NCI-H1694 treated with DMSO at 0.1 percent for 48 hours (cell line): ENCODE measurements at regions not wholly inside any gene's neighbourhood (a gene's known extent, or its start where the extent isn't known, plus 50 kb on each side); places are given as distances from the start of the nearest gene placed in this dataset.
A peak's percentile ranks its signal among the peaks of the same experiment; 100 is the strongest.
"Not testable (repeated sequence)": the region's sequence is repeated elsewhere in the genome, so short reads cannot be mapped to it uniquely, and the experiment has no call there.

Experiments used
- DNase-seq: peaks from one replicate; lab custom pipeline; 2025; lab: John Stamatoyannopoulos, UW

GRCh38 chr2:198913394-198914152 lies 544.2 kb downstream of the SATB2 start:
- no peak for DNase-seq

DNA sequence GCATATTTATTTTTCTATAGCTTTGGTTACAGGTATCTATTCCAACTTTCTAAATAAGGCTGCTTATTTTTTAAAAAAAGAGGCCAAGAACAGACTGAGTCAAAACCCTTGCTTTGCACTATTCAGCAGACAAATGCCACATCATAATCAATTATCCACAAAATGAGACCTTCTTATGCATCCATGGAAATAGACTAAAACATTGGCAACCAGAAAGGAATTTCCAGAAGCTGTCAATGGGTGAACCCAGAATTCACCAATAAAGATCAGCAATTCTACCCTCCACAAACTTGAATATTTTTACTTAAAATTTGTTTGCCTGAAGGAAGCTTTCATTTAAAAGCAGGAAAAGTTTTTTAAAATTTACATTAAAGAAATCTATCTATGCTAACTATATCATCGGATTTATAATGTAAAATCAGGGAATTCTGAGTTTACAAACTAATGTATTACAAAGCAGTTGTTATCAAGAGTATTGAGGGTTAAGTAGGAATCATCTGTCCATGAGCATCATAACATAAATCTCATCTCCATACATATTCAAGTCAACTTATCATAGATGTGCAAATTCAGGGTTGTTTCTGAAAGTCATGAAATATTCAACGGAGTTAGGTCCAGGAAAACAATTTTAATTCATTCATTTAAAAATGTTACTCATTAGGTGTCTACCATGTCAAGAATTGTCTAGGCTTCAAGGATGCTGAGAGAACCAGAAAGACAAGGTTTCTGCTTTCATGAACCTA lies 548.0 kb downstream of the SATB2 start:
- DNase-seq: no peak

GRCh38 chr2:198905881-198906612 lies 551.7 kb downstream of the SATB2 start:
- DNase-seq: no peak

DNA sequence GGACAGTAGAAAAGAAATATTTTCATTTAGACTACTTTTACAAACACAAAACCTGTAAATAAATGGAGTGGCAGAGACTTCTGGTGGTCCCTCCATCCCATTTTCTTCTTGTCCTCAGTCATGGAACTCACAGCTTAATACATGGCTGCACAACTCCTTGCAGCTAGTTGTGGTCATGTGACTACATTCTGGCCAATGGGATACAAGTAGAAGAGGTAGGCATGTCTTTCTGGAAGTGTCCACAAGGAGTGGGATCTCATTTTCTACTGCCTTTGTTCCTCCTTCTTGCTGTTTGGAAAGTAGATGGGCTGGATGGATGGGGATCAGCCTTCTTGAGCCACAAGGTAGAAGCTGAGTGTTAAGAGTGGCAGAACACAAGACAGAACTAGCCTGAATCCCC lies 555.8 kb downstream of the SATB2 start:
- no peak for DNase-seq

DNA sequence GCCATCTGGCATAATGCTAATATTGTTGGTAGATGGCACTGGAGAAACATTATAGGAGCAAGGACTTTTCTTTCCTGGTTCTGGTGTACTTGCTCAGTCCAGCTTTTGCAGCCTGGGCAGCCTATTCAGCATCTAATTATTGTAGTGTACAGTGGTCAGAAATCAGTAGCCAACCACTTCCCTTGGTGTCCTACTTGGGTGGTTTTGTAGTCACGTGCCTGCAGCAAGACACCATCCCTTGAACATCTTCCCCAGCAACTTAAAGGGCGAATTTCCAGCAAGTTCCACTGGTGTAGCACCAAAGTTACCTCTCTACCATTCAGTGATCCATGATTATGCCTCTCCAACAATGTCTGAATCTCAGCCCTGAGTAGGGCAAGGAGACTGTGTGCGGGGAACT lies 557.6 kb downstream of the SATB2 start:
- no peak for DNase-seq

GRCh38 chr2:198890490-198890889 lies 567.2 kb downstream of the SATB2 start:
- no peak for DNase-seq

DNA sequence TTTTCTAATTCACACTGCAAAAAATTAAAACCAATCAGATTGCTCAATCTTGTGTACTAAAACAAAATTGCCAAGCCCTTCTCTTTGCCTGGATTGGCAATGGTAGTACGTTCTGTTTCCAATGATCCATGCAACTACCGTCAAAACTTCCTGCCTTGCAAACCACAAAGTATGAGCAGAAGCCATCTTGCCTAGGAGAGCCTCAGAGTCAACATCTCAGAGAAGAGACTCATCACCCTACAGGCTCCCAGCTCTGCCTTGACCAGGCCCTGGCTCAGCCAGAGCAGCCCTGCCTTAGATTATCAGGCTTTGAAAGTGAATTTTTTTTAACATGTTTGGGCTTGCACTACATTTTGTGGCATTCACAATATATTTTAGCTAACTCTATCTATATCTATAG lies 574.1 kb downstream of the SATB2 start:
- no peak for DNase-seq

- no peak for DNase-seq
Measured at GRCh38 chr2:198880986-198881385, 576.8 kb downstream of the SATB2 start.

DNA sequence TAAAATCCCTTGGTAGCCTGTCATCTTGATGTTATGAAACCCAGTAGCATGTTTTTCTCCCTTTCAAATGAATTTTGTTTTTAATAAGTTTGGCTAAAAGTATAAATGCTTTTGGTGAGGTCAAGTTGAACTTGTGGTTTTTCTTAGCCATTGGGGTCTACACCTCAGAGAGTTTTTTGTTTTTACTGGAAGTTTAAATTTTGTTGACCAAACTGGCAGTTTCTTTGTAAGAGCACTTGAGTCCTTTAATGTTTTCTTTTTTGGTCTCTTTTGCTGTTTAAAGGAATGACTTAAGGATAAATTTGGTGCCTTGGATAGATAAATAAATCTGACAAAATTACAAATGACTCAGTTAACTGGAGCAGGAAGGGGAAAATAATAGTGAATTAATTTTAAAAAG lies 577.3 kb downstream of the SATB2 start:
- no peak for DNase-seq

GRCh38 chr2:198874472-198874858 lies 583.3 kb downstream of the SATB2 start:
- DNase-seq: no peak

DNA sequence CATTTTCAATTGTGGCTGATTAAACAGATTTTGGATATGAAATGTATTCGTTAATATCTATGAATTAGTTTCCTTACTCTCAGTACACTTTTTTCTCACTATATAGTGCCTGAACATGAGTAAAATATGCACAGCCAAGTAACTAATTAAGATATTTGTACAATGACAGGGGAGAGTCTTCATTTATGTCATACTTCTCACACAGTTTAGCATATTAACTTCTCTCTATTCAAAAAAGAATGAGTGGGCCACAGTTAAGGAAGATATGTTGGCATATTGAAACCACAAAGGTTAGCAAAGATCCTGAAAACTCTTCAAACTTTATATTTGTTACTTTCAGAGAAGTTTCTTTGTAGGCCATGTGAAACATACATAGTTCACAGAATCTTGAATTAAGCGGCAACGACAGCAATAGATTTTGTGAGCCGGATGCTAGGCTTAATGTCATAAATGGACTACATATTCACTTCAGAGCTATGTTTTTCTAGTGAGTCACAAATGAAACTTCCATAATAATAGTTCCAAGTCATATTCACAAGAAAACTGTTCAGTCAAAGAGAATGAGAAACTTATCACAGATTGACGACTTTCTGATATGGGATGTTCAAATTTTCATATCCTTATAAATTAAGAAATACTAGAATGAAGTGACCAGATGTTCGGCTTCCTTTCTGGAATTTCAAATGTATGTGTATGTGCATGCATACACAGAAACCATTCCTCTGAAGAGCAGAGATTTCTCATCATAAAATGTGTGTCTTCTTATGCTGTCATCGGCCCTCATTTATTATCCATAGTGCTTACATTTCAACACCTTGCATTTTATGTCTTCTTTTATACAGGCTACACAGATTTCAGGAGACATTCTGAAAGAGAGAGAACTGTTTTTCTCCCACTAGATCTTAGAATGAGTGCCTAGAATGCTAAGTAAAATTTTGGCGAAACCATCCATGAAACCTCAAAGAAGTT lies 584.0 kb downstream of the SATB2 start:
- no peak for DNase-seq

GRCh38 chr2:198863655-198864054 lies 594.1 kb downstream of the SATB2 start:
- DNase-seq: no peak

GRCh38 chr2:198861080-198861479 lies 596.7 kb downstream of the SATB2 start:
- no peak for DNase-seq

DNA sequence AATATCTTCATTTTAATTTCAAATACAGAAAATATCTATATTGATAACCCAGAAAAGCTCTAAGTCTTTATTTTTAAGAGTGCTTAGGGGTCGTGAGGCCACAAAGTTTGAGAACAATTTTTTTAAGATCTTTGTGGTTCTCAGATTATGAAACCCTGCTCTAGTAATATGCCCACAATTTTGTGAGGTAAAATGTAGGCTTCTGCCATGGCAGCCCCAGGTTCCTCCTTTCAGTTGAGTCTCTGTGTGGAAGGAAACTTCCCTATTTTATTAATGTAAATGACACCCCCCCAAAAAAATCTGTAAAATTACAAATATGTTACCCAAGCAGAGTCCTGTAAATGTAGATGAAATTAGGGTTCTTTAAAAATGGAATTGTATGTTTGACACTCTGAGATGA lies 600.5 kb downstream of the SATB2 start:
- DNase-seq: no peak

GRCh38 chr2:198855746-198856145 lies 602.0 kb downstream of the SATB2 start:
- DNase-seq: not testable (repeated sequence)

DNA sequence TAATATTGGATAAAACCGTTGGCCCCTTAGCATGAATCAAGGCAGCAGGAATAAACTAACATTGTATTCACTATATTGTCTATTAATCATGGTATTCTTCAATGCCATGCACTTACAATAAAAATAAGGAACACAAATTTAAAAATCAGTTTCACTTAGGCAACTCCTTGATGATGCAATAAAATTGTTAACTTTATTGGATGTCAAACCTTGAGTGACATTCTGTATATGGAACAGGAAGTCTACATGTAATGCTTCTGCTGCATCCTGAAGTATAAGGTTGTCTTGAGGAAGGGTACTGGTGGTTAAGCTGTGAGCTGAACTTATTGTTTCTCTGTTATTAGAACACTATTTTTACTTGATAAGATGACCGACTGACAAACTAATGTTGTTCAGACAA lies 605.5 kb downstream of the SATB2 start:
- no peak for DNase-seq

DNA sequence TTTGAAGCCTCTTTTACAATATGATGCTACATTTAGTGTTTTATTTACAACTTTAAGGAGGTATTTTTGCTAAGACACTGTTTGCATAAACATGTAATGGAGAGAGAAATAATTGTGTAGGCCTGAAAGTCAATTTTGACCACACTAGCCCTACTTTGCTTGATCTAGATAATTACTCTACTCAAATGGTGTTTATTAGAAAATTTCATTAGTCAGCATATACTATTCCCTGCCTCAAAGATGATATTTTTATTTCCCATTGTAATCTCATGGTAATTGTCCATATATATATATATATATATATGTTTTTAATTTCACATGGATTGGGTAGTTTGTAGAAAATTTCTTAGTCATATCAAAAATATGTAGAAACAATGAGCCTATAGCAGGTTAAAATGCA lies 632.2 kb downstream of the SATB2 start:
- DNase-seq: no peak

DNA sequence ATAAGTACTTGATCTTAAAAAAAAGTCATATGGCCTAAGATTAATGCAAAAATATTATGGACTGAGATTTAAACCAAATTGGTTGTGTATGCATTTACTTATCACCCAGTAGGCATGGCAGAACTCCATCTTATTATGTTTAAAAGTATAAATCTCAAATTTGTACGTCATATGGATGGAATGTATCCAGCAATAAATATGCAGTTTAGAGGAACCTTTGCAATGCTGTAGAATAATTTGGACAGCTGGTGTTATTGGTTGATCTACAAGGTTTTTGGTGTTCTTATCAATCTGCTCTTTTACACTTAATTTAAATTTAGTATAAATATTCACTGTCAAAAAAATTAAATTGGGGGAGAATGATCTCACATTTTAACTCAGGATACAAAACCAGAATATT lies 640.2 kb downstream of the SATB2 start:
- peak; percentile 45 for DNase-seq

GRCh38 chr2:198815626-198816025 lies 642.1 kb downstream of the SATB2 start:
- no peak for DNase-seq

- DNase-seq: no peak
Measured at GRCh38 chr2:198811198-198811597, 646.5 kb downstream of the SATB2 start.

GRCh38 chr2:198809976-198810375 lies 647.8 kb downstream of the SATB2 start:
- no peak for DNase-seq

DNA sequence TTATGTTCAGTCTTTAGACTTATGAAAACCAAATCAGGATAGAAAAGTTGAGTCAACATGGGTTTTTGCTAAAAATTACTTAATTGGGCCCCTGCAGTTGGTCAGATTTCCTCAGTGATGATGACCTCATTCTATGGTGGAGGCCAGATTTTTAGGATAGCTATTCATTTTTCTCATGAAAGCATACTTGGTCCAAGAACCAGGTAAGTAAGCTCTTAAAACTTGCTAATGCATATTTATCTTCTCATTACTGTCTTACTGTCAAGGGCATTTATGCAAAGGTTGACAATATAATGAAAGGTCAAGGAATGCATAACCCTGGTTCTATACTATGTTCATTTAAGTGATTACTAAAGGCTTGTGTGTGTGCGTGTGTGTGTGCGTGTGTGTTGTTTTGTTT lies 650.6 kb downstream of the SATB2 start:
- DNase-seq: no peak
